OCI-LY1 (cell line): ENCODE measurements at regions not wholly inside any gene's neighbourhood (a gene's known extent, or its start where the extent isn't known, plus 50 kb on each side); places are given as distances from the start of the nearest gene placed in this dataset.

Source experiments
- H2AFZ ChIP-seq: fragments of 200-600 bp; sonication (generic), shearing (Covaris generic); 2 replicates; pipeline ENCODE4 v1.6.0; 2014; ENCODE audit warnings: antibody characterized with exemption, mild to moderate bottlenecking, low read length
- H3F3A ChIP-seq: fragments of 200-600 bp; sonication (generic), shearing (Covaris generic); 2 replicates; pipeline ENCODE4 v1.6.0; 2014; ENCODE audit warnings: mild to moderate bottlenecking, antibody characterized with exemption, low read length, moderate library complexity; ENCODE audit not compliant: insufficient read depth
- H3K27ac ChIP-seq: fragments of 200-600 bp; sonication (generic); 2 replicates; pipeline ENCODE4 v1.5.1; 2014; ENCODE audit warnings: low read length, mixed run types, mild to moderate bottlenecking, low read depth; ENCODE audit not compliant: poor library complexity, severe bottlenecking
- H3K27me3 ChIP-seq: fragments of 200-600 bp; sonication (generic); 2 replicates; pipeline ENCODE4 v1.6.0; 2014; ENCODE audit warnings: antibody characterized with exemption, mild to moderate bottlenecking, low read length, moderate library complexity; ENCODE audit not compliant: insufficient read depth
- H3K36me3 ChIP-seq: fragments of 200-600 bp; sonication (generic); 2 replicates; pipeline ENCODE4 v1.6.1; 2014; ENCODE audit warnings: mild to moderate bottlenecking, antibody characterized with exemption, low read length, moderate library complexity, mixed read lengths; ENCODE audit not compliant: insufficient read depth
- H3K4me1 ChIP-seq: fragments of 200-600 bp; sonication (generic); 2 replicates; pipeline ENCODE4 v1.5.1; 2014; ENCODE audit warnings: mild to moderate bottlenecking, low read length, moderate library complexity; ENCODE audit not compliant: insufficient read depth, severe bottlenecking
- H3K4me2 ChIP-seq: fragments of 200-600 bp; sonication (generic), shearing (Covaris generic); 2 replicates; pipeline ENCODE4 v1.6.1; 2014; ENCODE audit warnings: low read length
- H3K4me3 ChIP-seq: fragments of 200-600 bp; sonication (generic); 2 replicates; pipeline ENCODE4 v1.5.1; 2014; ENCODE audit warnings: low read length, low read depth, mild to moderate bottlenecking, mixed read lengths; ENCODE audit not compliant: poor library complexity, severe bottlenecking
- H3K79me2 ChIP-seq: fragments of 200-600 bp; shearing (Covaris generic); 2 replicates; pipeline ENCODE4 v1.6.1; 2016; ENCODE audit warnings: mixed run types, low read length, mixed read lengths; ENCODE audit not compliant: insufficient read depth
- H3K9ac ChIP-seq: fragments of 200-600 bp; sonication (generic), shearing (Covaris generic); 2 replicates; pipeline ENCODE4 v1.6.1; 2014; ENCODE audit warnings: mild to moderate bottlenecking, low read length, mixed read lengths
- H3K9me2 ChIP-seq: fragments of 200-600 bp; sonication (generic), shearing (Covaris generic); 2 replicates; pipeline ENCODE4 v1.6.1; 2014; ENCODE audit warnings: low read depth, mild to moderate bottlenecking, low read length, mixed read lengths
- H3K9me3 ChIP-seq: fragments of 200-600 bp; shearing (Covaris generic); 2 replicates; pipeline ENCODE4 v1.6.1; 2014; ENCODE audit warnings: low read length, mixed read lengths
- H4K20me1 ChIP-seq: fragments of 200-600 bp; sonication (generic), shearing (Covaris generic); 2 replicates; pipeline ENCODE4 v1.6.0; 2016; ENCODE audit warnings: mild to moderate bottlenecking, low read length; ENCODE audit not compliant: insufficient read depth
- CTCF ChIP-seq: fragments of 200-600 bp; sonication (generic), shearing (Covaris generic); IDR thresholded peaks from 2 replicates; pipeline ENCODE4 v1.5.1; 2017; ENCODE audit warnings: mild to moderate bottlenecking, antibody characterized with exemption, low read length, moderate library complexity, mixed read lengths
- EZH2 ChIP-seq: fragments of 200-600 bp; sonication (generic), shearing (Covaris generic); IDR thresholded peaks from 2 replicates; pipeline ENCODE4 v1.8.0; 2017; ENCODE audit warnings: borderline replicate concordance, mixed run types, mild to moderate bottlenecking, antibody characterized with exemption, low read length, moderate library complexity, mixed read lengths

- H3F3A ChIP-seq = no peaks in the 10 kb centered on the region
- no peak overlapping the region for H3K27ac ChIP-seq
- no peak overlapping the region for H2AFZ ChIP-seq
- no peaks in the 10 kb centered on the region for H3K27me3 ChIP-seq
- H3K4me3 ChIP-seq = no peak overlapping the region
- no peaks in the 10 kb centered on the region for H4K20me1 ChIP-seq
- H3K79me2 ChIP-seq = no peaks in the 10 kb centered on the region
- H3K9ac ChIP-seq = no peak overlapping the region
- H3K4me1 ChIP-seq = no peaks in the 10 kb centered on the region
- TF ChIP-seq EZH2 = no peak
- no peak for TF ChIP-seq CTCF
- H3K9me2 ChIP-seq = no peaks in the 10 kb centered on the region
- no peak overlapping the region for H3K4me2 ChIP-seq
- H3K36me3 ChIP-seq = no peaks in the 10 kb centered on the region
- no peaks in the 10 kb centered on the region for H3K9me3 ChIP-seq
Observed at GRCh38 chr3:147645761-147646160, 236.6 kb downstream of the ZIC1 start.

GRCh38 chr3:147649475-147649874 lies 240.3 kb downstream of the ZIC1 start:
- H3K4me2 ChIP-seq = no peak overlapping the region
- H3K36me3 ChIP-seq = no peaks in the 10 kb centered on the region
- H3K4me1 ChIP-seq = no peaks in the 10 kb centered on the region
- no peaks in the 10 kb centered on the region for H3K79me2 ChIP-seq
- H3K27me3 ChIP-seq = no peaks in the 10 kb centered on the region
- H3K9ac ChIP-seq = no peak overlapping the region
- no peak for TF ChIP-seq EZH2
- TF ChIP-seq CTCF = no peak
- H3K27ac ChIP-seq = no peak overlapping the region
- no peak overlapping the region for H3K4me3 ChIP-seq
- H3K9me3 ChIP-seq = no peaks in the 10 kb centered on the region
- H4K20me1 ChIP-seq = no peaks in the 10 kb centered on the region
- no peaks in the 10 kb centered on the region for H3F3A ChIP-seq
- H3K9me2 ChIP-seq = no peaks in the 10 kb centered on the region
- H2AFZ ChIP-seq = no peak overlapping the region

- Histone ChIP-seq H3K9ac (no peak overlapping the region), H4K20me1 (no peaks in the 10 kb centered on the region), H3K79me2 (no peaks in the 10 kb centered on the region), H3K27ac (no peak overlapping the region), H2AFZ (no peak overlapping the region), H3K4me1 (no peaks in the 10 kb centered on the region), H3K9me3 (no peaks in the 10 kb centered on the region), H3K4me3 (no peak overlapping the region), H3F3A (no peaks in the 10 kb centered on the region), H3K36me3 (no peaks in the 10 kb centered on the region), H3K4me2 (no peak overlapping the region), H3K9me2 (no peaks in the 10 kb centered on the region), H3K27me3 (no peaks in the 10 kb centered on the region)
- TF ChIP-seq CTCF (no peak), EZH2 (no peak)
Observed at GRCh38 chr3:147651107-147651778, 242.1 kb downstream of the ZIC1 start.
